ENCODE measurements at regions not wholly inside any gene's neighbourhood (a gene's known extent, or its start where the extent isn't known, plus 50 kb on each side); places are given as distances from the start of the nearest gene placed in this dataset.

GRCh38 chr10:125555267-125555666, 127.7 kb downstream of the TEX36 start:
- TF ChIP-seq, protein P1, sequence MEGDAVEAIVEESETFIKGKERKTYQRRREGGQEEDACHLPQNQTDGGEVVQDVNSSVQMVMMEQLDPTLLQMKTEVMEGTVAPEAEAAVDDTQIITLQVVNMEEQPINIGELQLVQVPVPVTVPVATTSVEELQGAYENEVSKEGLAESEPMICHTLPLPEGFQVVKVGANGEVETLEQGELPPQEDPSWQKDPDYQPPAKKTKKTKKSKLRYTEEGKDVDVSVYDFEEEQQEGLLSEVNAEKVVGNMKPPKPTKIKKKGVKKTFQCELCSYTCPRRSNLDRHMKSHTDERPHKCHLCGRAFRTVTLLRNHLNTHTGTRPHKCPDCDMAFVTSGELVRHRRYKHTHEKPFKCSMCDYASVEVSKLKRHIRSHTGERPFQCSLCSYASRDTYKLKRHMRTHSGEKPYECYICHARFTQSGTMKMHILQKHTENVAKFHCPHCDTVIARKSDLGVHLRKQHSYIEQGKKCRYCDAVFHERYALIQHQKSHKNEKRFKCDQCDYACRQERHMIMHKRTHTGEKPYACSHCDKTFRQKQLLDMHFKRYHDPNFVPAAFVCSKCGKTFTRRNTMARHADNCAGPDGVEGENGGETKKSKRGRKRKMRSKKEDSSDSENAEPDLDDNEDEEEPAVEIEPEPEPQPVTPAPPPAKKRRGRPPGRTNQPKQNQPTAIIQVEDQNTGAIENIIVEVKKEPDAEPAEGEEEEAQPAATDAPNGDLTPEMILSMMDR (IDR thresholded peaks at IDR 0.05), result no peak
- intact Hi-C loops (cut with DNase I), result no loop called here
- ATAC-seq (no peak), DNase-seq (no peak)
- Histone ChIP-seq H3K4me1 (no peaks in the 10 kb centered on the region), H3K27me3 (ENCODE audit: low read depth) (no peaks in the 10 kb centered on the region), H3K4me3 (no peak overlapping the region), H3K36me3 (no peaks in the 10 kb centered on the region), H3K27ac (no peak overlapping the region), H3K9me3 (peaks cover 12% of the 10 kb centered on the region)

- TF ChIP-seq, protein P1 (IDR thresholded peaks at IDR 0.05), result no peak
- no peak for ATAC-seq
- H3K27me3 ChIP-seq (ENCODE audit: low read depth), result no peaks in the 10 kb centered on the region
- no peak for DNase-seq
- H3K4me3 ChIP-seq, result no peak overlapping the region
- peaks cover 12% of the 10 kb centered on the region for H3K9me3 ChIP-seq
- H3K27ac ChIP-seq, result no peak overlapping the region
- no peaks in the 10 kb centered on the region for H3K4me1 ChIP-seq
- intact Hi-C loops (cut with DNase I), result no loop called here
- H3K36me3 ChIP-seq, result no peaks in the 10 kb centered on the region
Measured at GRCh38 chr10:125554753-125555152, 128.2 kb downstream of the TEX36 start.

- H3K27me3 ChIP-seq (ENCODE audit: low read depth), result no peaks in the 10 kb centered on the region
- intact Hi-C loops (cut with DNase I), result no loop called here
- H3K4me3 ChIP-seq, result no peak overlapping the region
- no peaks in the 10 kb centered on the region for H3K4me1 ChIP-seq
- no peak for DNase-seq
- ATAC-seq, result no peak
- TF ChIP-seq, protein P1 (IDR thresholded peaks at IDR 0.05), result no peak
- H3K27ac ChIP-seq, result no peak overlapping the region
- H3K9me3 ChIP-seq, result peaks cover 12% of the 10 kb centered on the region
- no peaks in the 10 kb centered on the region for H3K36me3 ChIP-seq
Measured at GRCh38 chr10:125554016-125554703, 128.8 kb downstream of the TEX36 start.

DNA sequence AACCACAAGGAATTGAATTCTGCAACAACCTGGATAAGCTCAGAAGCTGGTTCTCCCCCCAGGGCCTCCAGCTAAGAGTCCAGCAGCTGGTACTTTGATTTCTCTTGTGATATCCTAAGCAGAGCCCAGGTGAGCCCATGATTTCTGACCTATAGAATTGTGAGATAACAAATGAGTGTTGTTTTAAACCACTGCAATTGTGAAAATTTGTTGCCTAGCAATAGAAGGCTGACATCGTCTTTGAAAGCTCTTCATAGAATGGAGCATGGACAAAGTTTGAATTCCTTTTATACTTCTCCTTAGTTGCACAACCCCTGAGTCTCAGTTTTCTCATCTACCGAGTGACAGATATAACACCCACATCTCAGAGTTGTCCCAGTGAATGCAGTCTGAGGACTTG, 129.9 kb downstream of the TEX36 start:
- Histone ChIP-seq H3K36me3 (no peaks in the 10 kb centered on the region), H3K9me3 (peaks cover 12% of the 10 kb centered on the region), H3K27me3 (ENCODE audit: low read depth) (no peaks in the 10 kb centered on the region), H3K27ac (no peak overlapping the region), H3K4me1 (no peaks in the 10 kb centered on the region), H3K4me3 (no peak overlapping the region)
- ATAC-seq (no peak), DNase-seq (no peak)
- TF ChIP-seq, protein P1 (IDR thresholded peaks at IDR 0.05), result no peak
- intact Hi-C loops (cut with DNase I), result no loop called here

- peaks cover 12% of the 10 kb centered on the region for H3K9me3 ChIP-seq
- H3K4me3 ChIP-seq, result no peak overlapping the region
- TF ChIP-seq, protein P1 (IDR thresholded peaks at IDR 0.05), result no peak
- no peaks in the 10 kb centered on the region for H3K4me1 ChIP-seq
- intact Hi-C loops (cut with DNase I), result no loop called here
- no peak for ATAC-seq
- H3K36me3 ChIP-seq, result no peaks in the 10 kb centered on the region
- no peak for DNase-seq
- no peak overlapping the region for H3K27ac ChIP-seq
- H3K27me3 ChIP-seq (ENCODE audit: low read depth), result no peaks in the 10 kb centered on the region
Measured at GRCh38 chr10:125551247-125551646, 131.7 kb downstream of the TEX36 start.
